Psoas muscle (tissue), 7 donors: ENCODE measurements at regions not wholly inside any gene's neighbourhood (a gene's known extent, or its start where the extent isn't known, plus 50 kb on each side); places are given as distances from the start of the nearest gene placed in this dataset.

ENCODE experiments used
- ATAC-seq, 4 donors: fragments of 200-7000 bp; cut with Tn5 transposase; one replicate each; pipeline ENCODE4 v1.9.1; 2020; ENCODE audit warnings: moderate library complexity in 3 of 4, mild to moderate bottlenecking in 2 of 4
- DNase-seq, 2 donors: peaks; one replicate each; pipeline ENCODE4 v3.0.0-alpha.2; 2020
- H3K27ac ChIP-seq: fragments of 200-600 bp; one replicate; pipeline ENCODE4 v1.8.0; 2022
- H3K27me3 ChIP-seq, 3 donors: fragments of 200-600 bp in 1 of 3; one replicate each; pipeline versions ENCODE4 v1.6.1 to v1.8.0; 2013 to 2022; ENCODE audit warnings: low read length in 2 of 3, mild to moderate bottlenecking in 2 of 3, moderate library complexity in 1 of 3; ENCODE audit not compliant: insufficient read depth in 3 of 3
- H3K36me3 ChIP-seq, 2 donors: fragments of 200-600 bp in 1 of 2; one replicate each; pipeline versions ENCODE4 v1.6.1 to v1.8.0; 2013 to 2022; ENCODE audit warnings: low read depth in 1 of 2, mild to moderate bottlenecking in 1 of 2, moderate library complexity in 1 of 2; ENCODE audit not compliant: insufficient read depth in 1 of 2
- H3K4me1 ChIP-seq: fragments of 200-600 bp; one replicate; pipeline ENCODE4 v1.8.0; 2022
- H3K4me3 ChIP-seq: fragments of 200-600 bp; one replicate; pipeline ENCODE4 v1.8.0; 2022; ENCODE audit warnings: mild to moderate bottlenecking
- H3K9me3 ChIP-seq: fragments of 200-600 bp; one replicate; pipeline ENCODE4 v1.8.0; 2022
- WGBS, 3 donors: extraction: QIAGEN DNeasy Blood & Tissue Kit; methylation state at CpG; one replicate each; pipeline versions ENCODE4 v1.1.6 to v1.1.7; 2013; 5-methylcytosine and 5-hydroxymethylcytosine counted together
- intact Hi-C, 2 donors: fragments of 100-400 bp; cut with DNase I; formaldehyde crosslinking; loops; one replicate each; pipeline versions ENCODE4 v1.11.0 to v1.14.2; 2022
- TF ChIP-seq, protein P1 (sequence below): fragments of 200-600 bp; IDR thresholded peaks from one replicate; pipeline ENCODE4 v1.8.0; 2022; ENCODE audit warnings: antibody characterized with exemption
- donor health status: healthy with polysubstance abuse.
- donor health status: DM: no; HTN: no; CAD: no; lungs with moderate emphysema.
- donor health status: Bipolar disorder and iron deficiency.
- donor health status: healthy.
- donor health status: DM: yes; HTN: yes; CAD: no.
- donor health status: DM: no; HTN: no; CAD: no.
- donor health status: DM: yes; HTN: yes; CAD: no.

GRCh38 chr14:87286191-87286590, 706.8 kb downstream of the GALC start:
- no peak overlapping the region for H3K27ac ChIP-seq
- no peaks in the 10 kb centered on the region for H3K27me3 ChIP-seq
- no peak for DNase-seq
- no peaks in the 10 kb centered on the region for H3K36me3 ChIP-seq
- intact Hi-C loops = no loop called here
- WGBS, 3 donors = 29 to 31% (median 31%) methylated on average over 1 of the region's 1 CpG
- H3K4me3 ChIP-seq = no peak overlapping the region
- no peaks in the 10 kb centered on the region for H3K9me3 ChIP-seq
- H3K4me1 ChIP-seq = no peaks in the 10 kb centered on the region
- no peak for ATAC-seq
- TF ChIP-seq, protein P1, sequence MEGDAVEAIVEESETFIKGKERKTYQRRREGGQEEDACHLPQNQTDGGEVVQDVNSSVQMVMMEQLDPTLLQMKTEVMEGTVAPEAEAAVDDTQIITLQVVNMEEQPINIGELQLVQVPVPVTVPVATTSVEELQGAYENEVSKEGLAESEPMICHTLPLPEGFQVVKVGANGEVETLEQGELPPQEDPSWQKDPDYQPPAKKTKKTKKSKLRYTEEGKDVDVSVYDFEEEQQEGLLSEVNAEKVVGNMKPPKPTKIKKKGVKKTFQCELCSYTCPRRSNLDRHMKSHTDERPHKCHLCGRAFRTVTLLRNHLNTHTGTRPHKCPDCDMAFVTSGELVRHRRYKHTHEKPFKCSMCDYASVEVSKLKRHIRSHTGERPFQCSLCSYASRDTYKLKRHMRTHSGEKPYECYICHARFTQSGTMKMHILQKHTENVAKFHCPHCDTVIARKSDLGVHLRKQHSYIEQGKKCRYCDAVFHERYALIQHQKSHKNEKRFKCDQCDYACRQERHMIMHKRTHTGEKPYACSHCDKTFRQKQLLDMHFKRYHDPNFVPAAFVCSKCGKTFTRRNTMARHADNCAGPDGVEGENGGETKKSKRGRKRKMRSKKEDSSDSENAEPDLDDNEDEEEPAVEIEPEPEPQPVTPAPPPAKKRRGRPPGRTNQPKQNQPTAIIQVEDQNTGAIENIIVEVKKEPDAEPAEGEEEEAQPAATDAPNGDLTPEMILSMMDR = no peak

DNA sequence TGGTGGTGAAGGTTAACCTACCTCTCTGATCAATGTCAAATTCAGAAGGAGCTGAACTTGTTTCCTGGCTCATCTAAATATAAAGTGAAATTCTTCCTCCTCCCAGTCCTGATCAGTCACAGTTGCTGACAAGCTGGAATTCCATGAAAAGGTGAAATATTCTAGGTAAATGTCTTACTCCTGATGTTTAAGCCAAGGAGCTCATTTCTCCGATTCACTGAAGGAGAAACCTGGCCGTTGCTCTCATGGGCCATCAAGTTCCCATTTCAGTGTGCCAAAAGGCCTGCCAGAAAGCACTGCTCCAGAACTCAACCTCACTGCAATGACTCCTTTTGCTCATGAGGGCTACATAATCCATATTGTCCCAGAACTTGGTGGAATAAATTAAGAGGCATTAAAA, 707.5 kb downstream of the GALC start:
- H3K36me3 ChIP-seq = no peaks in the 10 kb centered on the region
- H3K27me3 ChIP-seq = no peaks in the 10 kb centered on the region
- ATAC-seq = no peak
- no peak overlapping the region for H3K4me3 ChIP-seq
- H3K27ac ChIP-seq = no peak overlapping the region
- H3K9me3 ChIP-seq = no peaks in the 10 kb centered on the region
- intact Hi-C loops = no loop called here
- WGBS, 3 donors = 66 to 80% (median 67%) methylated on average over 2 of the region's 2 CpGs
- DNase-seq = no peak
- TF ChIP-seq, protein P1 = no peak
- H3K4me1 ChIP-seq = no peaks in the 10 kb centered on the region

GRCh38 chr14:87283547-87283946, 709.4 kb downstream of the GALC start:
- DNase-seq (no peak), ATAC-seq (no peak)
- TF ChIP-seq, protein P1 = no peak
- no peaks in the 10 kb centered on the region for H3K36me3 ChIP-seq
- intact Hi-C loops = no loop called here
- H3K9me3 ChIP-seq = no peaks in the 10 kb centered on the region
- H3K27ac ChIP-seq = no peak overlapping the region
- H3K4me3 ChIP-seq = no peak overlapping the region
- H3K4me1 ChIP-seq = no peaks in the 10 kb centered on the region
- H3K27me3 ChIP-seq = no peaks in the 10 kb centered on the region
- WGBS, 3 donors = 93 to 98% (median 94%) methylated on average over 5 of the region's 5 CpGs

- Histone ChIP-seq H3K9me3 (no peaks in the 10 kb centered on the region), H3K4me1 (no peaks in the 10 kb centered on the region), H3K27me3 (no peaks in the 10 kb centered on the region), H3K27ac (no peak overlapping the region), H3K4me3 (no peak overlapping the region), H3K36me3 (no peaks in the 10 kb centered on the region)
- ATAC-seq (no peak), DNase-seq (no peak)
- intact Hi-C loops = no loop called here
- WGBS, 3 donors = 78 to 89% (median 87%) methylated on average over 5 of the region's 5 CpGs
- TF ChIP-seq, protein P1 = no peak
These were observed 710.7 kb downstream of the GALC start for GRCh38 chr14:87282266-87282665.

GRCh38 chr14:87278415-87278814, 714.6 kb downstream of the GALC start:
- Histone ChIP-seq H3K9me3 (no peaks in the 10 kb centered on the region), H3K27ac (no peak overlapping the region), H3K4me1 (no peaks in the 10 kb centered on the region), H3K27me3 (no peaks in the 10 kb centered on the region), H3K36me3 (no peaks in the 10 kb centered on the region), H3K4me3 (no peak overlapping the region)
- intact Hi-C loops = no loop called here
- WGBS, 3 donors = 71 to 79% (median 79%) methylated on average over 2 of the region's 2 CpGs
- DNase-seq (no peak), ATAC-seq (no peak)
- TF ChIP-seq, protein P1 = no peak
